Suppressor macrophage treated with lipopolysaccharide for 1 hour (primary cell): ENCODE measurements at regions not wholly inside any gene's neighbourhood (a gene's known extent, or its start where the extent isn't known, plus 50 kb on each side); places are given as distances from the start of the nearest gene placed in this dataset.
"Not testable (repeated sequence)": the region's sequence is repeated elsewhere in the genome, so short reads cannot be mapped to it uniquely, and the experiment has no call there.

Source experiments
- DNase-seq, 3 donors: peaks; one replicate each; pipeline ENCODE4 v3.0.0-alpha.2; 2020 to 2022

DNA sequence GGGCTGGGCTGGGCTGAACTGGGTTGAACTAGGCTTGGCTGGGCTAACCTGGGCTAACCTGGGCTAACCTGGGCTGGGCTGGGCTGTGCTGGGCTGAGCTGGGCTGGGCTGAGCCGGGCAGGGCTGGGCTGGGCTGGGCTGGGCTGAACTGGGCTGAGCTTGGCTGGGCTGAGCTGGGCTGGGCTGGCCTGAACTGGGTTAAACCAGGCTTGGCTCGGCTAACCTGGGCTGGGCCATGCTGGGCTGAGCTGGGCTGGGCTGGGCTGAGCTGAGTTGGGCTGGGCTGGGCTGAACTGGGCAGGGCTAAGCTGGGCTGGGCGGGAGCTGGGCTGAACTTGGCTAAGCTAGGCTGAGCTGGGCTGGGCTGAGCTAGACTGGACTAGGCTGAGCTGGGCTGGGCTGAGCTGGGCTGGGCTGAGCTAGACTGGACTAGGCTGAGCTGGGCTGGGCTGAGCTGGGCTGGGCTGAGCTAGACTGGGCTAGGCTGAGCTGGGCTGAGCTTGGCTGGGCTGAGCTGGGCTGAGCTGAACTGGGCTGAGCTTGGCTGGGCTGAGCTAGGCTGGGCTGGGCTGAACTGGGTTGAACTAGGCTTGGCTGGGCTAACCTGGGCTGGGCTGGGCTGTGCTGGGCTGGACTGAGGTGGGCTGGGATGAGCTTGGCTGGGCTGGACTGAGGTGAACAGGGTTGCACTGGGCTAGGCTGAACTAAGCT, 49.9 kb upstream of the GPC1 start:
- not testable (repeated sequence) for DNase-seq
